ENCODE measurements at regions not wholly inside any gene's neighbourhood (a gene's known extent, or its start where the extent isn't known, plus 50 kb on each side); places are given as distances from the start of the nearest gene placed in this dataset.

DNA sequence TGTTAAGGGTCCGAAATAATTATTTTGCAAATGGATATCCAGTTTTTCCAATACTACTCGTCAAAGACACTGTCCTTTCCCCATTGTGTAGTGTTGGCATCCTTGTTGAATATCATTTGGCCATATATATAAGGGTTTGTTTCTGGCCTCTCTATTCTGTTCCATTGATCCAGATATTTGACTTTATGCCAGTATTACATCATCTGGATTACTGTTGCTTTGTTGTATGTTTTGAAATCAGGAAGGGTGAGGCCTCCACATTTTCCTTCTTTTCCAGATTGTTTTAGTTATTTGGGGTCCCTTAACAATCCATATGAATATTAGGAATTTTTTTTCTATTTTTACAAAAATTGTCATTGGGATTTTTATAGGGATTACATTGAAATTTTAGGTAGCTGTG, 244.1 kb downstream of the GPD2 start:
- ChIA-PET POLR2A (no interaction called here), CTCF (ENCODE audit: low intra/inter-chr PET ratio, low total read pairs) (no interaction called here)
- TF ChIP-seq, protein P1, sequence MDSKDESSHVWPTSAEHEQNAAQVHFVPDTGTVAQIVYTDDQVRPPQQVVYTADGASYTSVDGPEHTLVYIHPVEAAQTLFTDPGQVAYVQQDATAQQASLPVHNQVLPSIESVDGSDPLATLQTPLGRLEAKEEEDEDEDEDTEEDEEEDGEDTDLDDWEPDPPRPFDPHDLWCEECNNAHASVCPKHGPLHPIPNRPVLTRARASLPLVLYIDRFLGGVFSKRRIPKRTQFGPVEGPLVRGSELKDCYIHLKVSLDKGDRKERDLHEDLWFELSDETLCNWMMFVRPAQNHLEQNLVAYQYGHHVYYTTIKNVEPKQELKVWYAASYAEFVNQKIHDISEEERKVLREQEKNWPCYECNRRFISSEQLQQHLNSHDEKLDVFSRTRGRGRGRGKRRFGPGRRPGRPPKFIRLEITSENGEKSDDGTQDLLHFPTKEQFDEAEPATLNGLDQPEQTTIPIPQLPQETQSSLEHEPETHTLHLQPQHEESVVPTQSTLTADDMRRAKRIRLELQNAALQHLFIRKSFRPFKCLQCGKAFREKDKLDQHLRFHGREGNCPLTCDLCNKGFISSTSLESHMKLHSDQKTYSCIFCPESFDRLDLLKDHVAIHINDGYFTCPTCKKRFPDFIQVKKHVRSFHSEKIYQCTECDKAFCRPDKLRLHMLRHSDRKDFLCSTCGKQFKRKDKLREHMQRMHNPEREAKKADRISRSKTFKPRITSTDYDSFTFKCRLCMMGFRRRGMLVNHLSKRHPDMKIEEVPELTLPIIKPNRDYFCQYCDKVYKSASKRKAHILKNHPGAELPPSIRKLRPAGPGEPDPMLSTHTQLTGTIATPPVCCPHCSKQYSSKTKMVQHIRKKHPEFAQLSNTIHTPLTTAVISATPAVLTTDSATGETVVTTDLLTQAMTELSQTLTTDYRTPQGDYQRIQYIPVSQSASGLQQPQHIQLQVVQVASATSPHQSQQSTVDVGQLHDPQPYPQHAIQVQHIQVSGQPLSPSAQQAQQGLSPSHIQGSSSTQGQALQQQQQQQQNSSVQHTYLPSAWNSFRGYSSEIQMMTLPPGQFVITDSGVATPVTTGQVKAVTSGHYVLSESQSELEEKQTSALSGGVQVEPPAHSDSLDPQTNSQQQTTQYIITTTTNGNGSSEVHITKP (CRISPR knock-in tag; IDR thresholded peaks at IDR 0.05; ENCODE audit: low read depth): no peak
- TF ChIP-seq HOXD1 (CRISPR knock-in tag; IDR thresholded peaks at IDR 0.05) (no peak), ZNF441 (CRISPR knock-in tag; IDR thresholded peaks at IDR 0.05; ENCODE audit: borderline replicate concordance) (no peak), ZBTB8A (CRISPR knock-in tag; IDR thresholded peaks at IDR 0.05; ENCODE audit: borderline replicate concordance, low read depth) (no peak), PRPF4 (IDR thresholded peaks at IDR 0.05; ENCODE audit: low read depth, low read length, poor library complexity, severe bottlenecking) (no peak), GATA4 (IDR thresholded peaks at IDR 0.05; ENCODE audit: borderline replicate concordance, low read depth) (no peak), PAWR (CRISPR knock-in tag; IDR thresholded peaks at IDR 0.05; ENCODE audit: borderline replicate concordance) (no peak), RBM22 (optimal IDR thresholded peaks at IDR 0.05; ENCODE audit: low read length) (no peak), ZNF546 (CRISPR knock-in tag; conservative IDR thresholded peaks at IDR 0.05) (no peak), HIVEP1 (CRISPR knock-in tag; IDR thresholded peaks at IDR 0.05) (no peak), SNAI1 (CRISPR knock-in tag; IDR thresholded peaks at IDR 0.05; ENCODE audit: borderline replicate concordance) (no peak), ISL2 (CRISPR knock-in tag; IDR thresholded peaks at IDR 0.05) (no peak), IRF2 (CRISPR knock-in tag; IDR thresholded peaks at IDR 0.05) (no peak), IRX3 (CRISPR knock-in tag; IDR thresholded peaks at IDR 0.05; ENCODE audit: borderline replicate concordance, low read depth) (no peak), ZNF367 (CRISPR knock-in tag; IDR thresholded peaks at IDR 0.05; ENCODE audit: borderline replicate concordance) (no peak), TOE1 (CRISPR knock-in tag; IDR thresholded peaks at IDR 0.05) (no peak)
- Histone ChIP-seq H3K4me1 (ENCODE audit: insufficient read depth, low read length) (no peaks in the 10 kb centered on the region), H3K9me3 (ENCODE audit: low read length) (no peaks in the 10 kb centered on the region), H3K9ac (ENCODE audit: insufficient read depth, low read depth, low read length) (no peak overlapping the region), H3K4me2 (ENCODE audit: low read depth, low read length) (no peak overlapping the region), H3K4me3 (replicated peaks in 1 of 3; ENCODE audit: insufficient read depth in 1 of 3, low read depth in 2 of 3, low read length in 3 of 3) (no peak overlapping the region), H3K79me2 (ENCODE audit: insufficient read depth, low read length) (no peaks in the 10 kb centered on the region), H4K20me1 (ENCODE audit: insufficient read depth, low read length) (no peaks in the 10 kb centered on the region), H3K36me3 (replicated peaks in 1 of 2; ENCODE audit: control insufficient read depth in 1 of 2, insufficient read depth in 2 of 2, low read length in 2 of 2) (no peaks in the 10 kb centered on the region), H3K27me3 (ENCODE audit: control insufficient read depth in 1 of 2, insufficient read depth in 2 of 2, low read length in 2 of 2) (no peaks in the 10 kb centered on the region), H3K27ac (ENCODE audit: extremely low read length, insufficient read depth, low read length) (no peak overlapping the region), H2AFZ (ENCODE audit: low read length) (no peak overlapping the region)
- no peak for FAIRE-seq
- DNase-seq (ENCODE audit: low spot score): no peak
- in situ Hi-C loops (cut with HindIII; ENCODE audit: extremely low pct_ligation_motif_present, low pct_unique_long_range_greater_than_20kb): no loop called here
- intact Hi-C loops (cut with micrococcal nuclease; ENCODE audit: unreplicated experiment): no loop called here
- 2% methylated on average over 2 of the region's 2 CpGs for WGBS (ENCODE audit: low lambda C conversion rate)
- BruUV-seq (replicated peaks): no TSS peak
- no peak for ATAC-seq

All from HepG2 (cell line).